DOHH2 (cell line): ENCODE measurements at regions not wholly inside any gene's neighbourhood (a gene's known extent, or its start where the extent isn't known, plus 50 kb on each side); places are given as distances from the start of the nearest gene placed in this dataset.

ENCODE experiments used
- CTCF ChIP-seq: fragments of 200-600 bp; sonication (generic); IDR thresholded peaks from one replicate; pipeline ENCODE4 v1.5.1; 2014; ENCODE audit warnings: antibody characterized with exemption, mild to moderate bottlenecking, low read depth, low read length; ENCODE audit not compliant: poor library complexity, severe bottlenecking
- EZH2phosphoT487 ChIP-seq: fragments of 200-600 bp; sonication (generic); IDR thresholded peaks from 2 replicates; pipeline ENCODE4 v1.6.1; 2017; ENCODE audit warnings: borderline replicate concordance, mild to moderate bottlenecking, antibody characterized with exemption, low read length, moderate library complexity, mixed read lengths

- TF ChIP-seq CTCF (no peak), EZH2phosphoT487 (no peak)
Measured at GRCh38 chr2:56981554-56981953, 797.8 kb downstream of the CCDC85A start.
